Thyroid gland (tissue), 4 donors: ENCODE measurements at regions not wholly inside any gene's neighbourhood (a gene's known extent, or its start where the extent isn't known, plus 50 kb on each side); places are given as distances from the start of the nearest gene placed in this dataset.

Source experiments
- POLR2A ChIP-seq, 2 donors: fragments of 450-650 bp; IDR thresholded peaks; one replicate each; pipeline ENCODE4 v1.6.1; 2017; ENCODE audit warnings: antibody characterized with exemption in 2 of 2, mild to moderate bottlenecking in 2 of 2, moderate library complexity in 1 of 2
- TF ChIP-seq, protein P1 (sequence below), 6 experiments: fragments of 200-600 bp in 3 of 6; fragments of 450-650 bp in 3 of 6; sonication (generic) in 3 of 6; IDR thresholded peaks; one replicate each; pipeline ENCODE4 v1.5.1; 2016 to 2019; ENCODE audit warnings: antibody characterized with exemption in 6 of 6, mild to moderate bottlenecking in 2 of 6, inconsistent platforms in 1 of 6, moderate library complexity in 1 of 6

GRCh38 chrY:9155721-9156120, 181.5 kb upstream of the TSPY4 start:
- TF ChIP-seq POLR2A (IDR thresholded peaks at IDR 0.05): no peak
- TF ChIP-seq, protein P1, sequence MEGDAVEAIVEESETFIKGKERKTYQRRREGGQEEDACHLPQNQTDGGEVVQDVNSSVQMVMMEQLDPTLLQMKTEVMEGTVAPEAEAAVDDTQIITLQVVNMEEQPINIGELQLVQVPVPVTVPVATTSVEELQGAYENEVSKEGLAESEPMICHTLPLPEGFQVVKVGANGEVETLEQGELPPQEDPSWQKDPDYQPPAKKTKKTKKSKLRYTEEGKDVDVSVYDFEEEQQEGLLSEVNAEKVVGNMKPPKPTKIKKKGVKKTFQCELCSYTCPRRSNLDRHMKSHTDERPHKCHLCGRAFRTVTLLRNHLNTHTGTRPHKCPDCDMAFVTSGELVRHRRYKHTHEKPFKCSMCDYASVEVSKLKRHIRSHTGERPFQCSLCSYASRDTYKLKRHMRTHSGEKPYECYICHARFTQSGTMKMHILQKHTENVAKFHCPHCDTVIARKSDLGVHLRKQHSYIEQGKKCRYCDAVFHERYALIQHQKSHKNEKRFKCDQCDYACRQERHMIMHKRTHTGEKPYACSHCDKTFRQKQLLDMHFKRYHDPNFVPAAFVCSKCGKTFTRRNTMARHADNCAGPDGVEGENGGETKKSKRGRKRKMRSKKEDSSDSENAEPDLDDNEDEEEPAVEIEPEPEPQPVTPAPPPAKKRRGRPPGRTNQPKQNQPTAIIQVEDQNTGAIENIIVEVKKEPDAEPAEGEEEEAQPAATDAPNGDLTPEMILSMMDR (IDR thresholded peaks at IDR 0.05): no peak
